ENCODE measurements at regions not wholly inside any gene's neighbourhood (a gene's known extent, or its start where the extent isn't known, plus 50 kb on each side); places are given as distances from the start of the nearest gene placed in this dataset.

DNA sequence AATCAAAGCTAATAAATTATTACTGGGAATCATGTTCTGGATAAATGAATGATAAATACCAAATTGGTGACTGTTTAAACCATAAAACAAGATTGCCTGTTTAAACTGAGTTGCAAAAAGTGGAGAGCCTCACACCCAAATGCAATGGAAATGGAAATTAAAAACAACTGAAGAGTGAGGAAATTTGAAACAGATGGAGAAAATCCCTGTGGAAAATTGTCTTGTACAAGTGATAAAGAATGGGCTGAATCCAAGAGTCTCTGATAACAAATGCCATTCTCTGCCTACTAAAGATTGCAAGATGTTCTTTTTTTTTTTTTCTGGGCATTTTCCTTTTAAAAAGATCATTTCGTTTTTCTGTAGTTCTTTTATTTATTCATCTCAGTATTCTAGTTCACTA is 426.3 kb downstream of the NLGN4X start:
- H4K20me1 ChIP-seq (ENCODE audit: insufficient read depth) = no peaks in the 10 kb centered on the region
- H2AFZ ChIP-seq (ENCODE audit: low read depth, low read length) = no peak overlapping the region
- H3K27ac ChIP-seq (ENCODE audit: low read length) = no peak overlapping the region
- no peak overlapping the region for H3K4me3 ChIP-seq (ENCODE audit: low read length)
- no peak for TF ChIP-seq SMC3 (conservative IDR thresholded peaks at IDR 0.05; ENCODE audit: poor library complexity)
- TF ChIP-seq POLR2AphosphoS5 (IDR thresholded peaks at IDR 0.05) = no peak
- no peak for TF ChIP-seq EP300 (conservative IDR thresholded peaks at IDR 0.05; ENCODE audit: poor library complexity, severe bottlenecking)
- TF ChIP-seq MXI1 (conservative IDR thresholded peaks at IDR 0.05; ENCODE audit: poor library complexity, severe bottlenecking) = no peak
- TF ChIP-seq, protein P1, sequence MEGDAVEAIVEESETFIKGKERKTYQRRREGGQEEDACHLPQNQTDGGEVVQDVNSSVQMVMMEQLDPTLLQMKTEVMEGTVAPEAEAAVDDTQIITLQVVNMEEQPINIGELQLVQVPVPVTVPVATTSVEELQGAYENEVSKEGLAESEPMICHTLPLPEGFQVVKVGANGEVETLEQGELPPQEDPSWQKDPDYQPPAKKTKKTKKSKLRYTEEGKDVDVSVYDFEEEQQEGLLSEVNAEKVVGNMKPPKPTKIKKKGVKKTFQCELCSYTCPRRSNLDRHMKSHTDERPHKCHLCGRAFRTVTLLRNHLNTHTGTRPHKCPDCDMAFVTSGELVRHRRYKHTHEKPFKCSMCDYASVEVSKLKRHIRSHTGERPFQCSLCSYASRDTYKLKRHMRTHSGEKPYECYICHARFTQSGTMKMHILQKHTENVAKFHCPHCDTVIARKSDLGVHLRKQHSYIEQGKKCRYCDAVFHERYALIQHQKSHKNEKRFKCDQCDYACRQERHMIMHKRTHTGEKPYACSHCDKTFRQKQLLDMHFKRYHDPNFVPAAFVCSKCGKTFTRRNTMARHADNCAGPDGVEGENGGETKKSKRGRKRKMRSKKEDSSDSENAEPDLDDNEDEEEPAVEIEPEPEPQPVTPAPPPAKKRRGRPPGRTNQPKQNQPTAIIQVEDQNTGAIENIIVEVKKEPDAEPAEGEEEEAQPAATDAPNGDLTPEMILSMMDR (IDR thresholded peaks at IDR 0.05; ENCODE audit: poor library complexity, severe bottlenecking) = no peak
- TF ChIP-seq EZH2 (IDR thresholded peaks at IDR 0.05; ENCODE audit: borderline replicate concordance, insufficient read depth, low read length, poor library complexity, severe bottlenecking) = no peak
- TF ChIP-seq RAD21 (conservative IDR thresholded peaks at IDR 0.05) = no peak
- TF ChIP-seq TAF1 (IDR thresholded peaks at IDR 0.05; ENCODE audit: low read depth) = no peak
- TF ChIP-seq, protein P2, sequence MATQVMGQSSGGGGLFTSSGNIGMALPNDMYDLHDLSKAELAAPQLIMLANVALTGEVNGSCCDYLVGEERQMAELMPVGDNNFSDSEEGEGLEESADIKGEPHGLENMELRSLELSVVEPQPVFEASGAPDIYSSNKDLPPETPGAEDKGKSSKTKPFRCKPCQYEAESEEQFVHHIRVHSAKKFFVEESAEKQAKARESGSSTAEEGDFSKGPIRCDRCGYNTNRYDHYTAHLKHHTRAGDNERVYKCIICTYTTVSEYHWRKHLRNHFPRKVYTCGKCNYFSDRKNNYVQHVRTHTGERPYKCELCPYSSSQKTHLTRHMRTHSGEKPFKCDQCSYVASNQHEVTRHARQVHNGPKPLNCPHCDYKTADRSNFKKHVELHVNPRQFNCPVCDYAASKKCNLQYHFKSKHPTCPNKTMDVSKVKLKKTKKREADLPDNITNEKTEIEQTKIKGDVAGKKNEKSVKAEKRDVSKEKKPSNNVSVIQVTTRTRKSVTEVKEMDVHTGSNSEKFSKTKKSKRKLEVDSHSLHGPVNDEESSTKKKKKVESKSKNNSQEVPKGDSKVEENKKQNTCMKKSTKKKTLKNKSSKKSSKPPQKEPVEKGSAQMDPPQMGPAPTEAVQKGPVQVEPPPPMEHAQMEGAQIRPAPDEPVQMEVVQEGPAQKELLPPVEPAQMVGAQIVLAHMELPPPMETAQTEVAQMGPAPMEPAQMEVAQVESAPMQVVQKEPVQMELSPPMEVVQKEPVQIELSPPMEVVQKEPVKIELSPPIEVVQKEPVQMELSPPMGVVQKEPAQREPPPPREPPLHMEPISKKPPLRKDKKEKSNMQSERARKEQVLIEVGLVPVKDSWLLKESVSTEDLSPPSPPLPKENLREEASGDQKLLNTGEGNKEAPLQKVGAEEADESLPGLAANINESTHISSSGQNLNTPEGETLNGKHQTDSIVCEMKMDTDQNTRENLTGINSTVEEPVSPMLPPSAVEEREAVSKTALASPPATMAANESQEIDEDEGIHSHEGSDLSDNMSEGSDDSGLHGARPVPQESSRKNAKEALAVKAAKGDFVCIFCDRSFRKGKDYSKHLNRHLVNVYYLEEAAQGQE (IDR thresholded peaks at IDR 0.05; ENCODE audit: borderline replicate concordance) = no peak
- H3K4me2 ChIP-seq (ENCODE audit: low read length) = no peak overlapping the region
- no peaks in the 10 kb centered on the region for H3K79me2 ChIP-seq (replicated peaks; ENCODE audit: insufficient read depth, low read length)
- H3F3A ChIP-seq (ENCODE audit: insufficient read depth, low read length, poor library complexity, severe bottlenecking) = no peaks in the 10 kb centered on the region
- no peaks in the 10 kb centered on the region for H3K9me2 ChIP-seq (ENCODE audit: insufficient read depth, low read length)
- H3K27me3 ChIP-seq (ENCODE audit: insufficient read depth, low read depth, low read length) = no peaks in the 10 kb centered on the region
- H3K36me3 ChIP-seq (ENCODE audit: insufficient read depth, low read length) = no peaks in the 10 kb centered on the region
- H3K9ac ChIP-seq (ENCODE audit: low read length) = no peak overlapping the region
- no peaks in the 10 kb centered on the region for H3K9me3 ChIP-seq (ENCODE audit: low read length)

GRCh38 chrX:5791721-5792120 is 436.9 kb downstream of the NLGN4X start:
- H2AFZ ChIP-seq (ENCODE audit: low read depth, low read length) = no peak overlapping the region
- H3K9me2 ChIP-seq (ENCODE audit: insufficient read depth, low read length) = no peaks in the 10 kb centered on the region
- no peak overlapping the region for H3K9ac ChIP-seq (ENCODE audit: low read length)
- no peaks in the 10 kb centered on the region for H4K20me1 ChIP-seq (ENCODE audit: insufficient read depth)
- H3K27ac ChIP-seq (ENCODE audit: low read length) = no peak overlapping the region
- no peak overlapping the region for H3K4me3 ChIP-seq (ENCODE audit: low read length)
- H3K4me2 ChIP-seq (ENCODE audit: low read length) = no peak overlapping the region
- H3K36me3 ChIP-seq (ENCODE audit: insufficient read depth, low read length) = no peaks in the 10 kb centered on the region
- no peak for TF ChIP-seq RAD21 (conservative IDR thresholded peaks at IDR 0.05)
- no peak for TF ChIP-seq MXI1 (conservative IDR thresholded peaks at IDR 0.05; ENCODE audit: poor library complexity, severe bottlenecking)
- TF ChIP-seq, protein P2 (IDR thresholded peaks at IDR 0.05; ENCODE audit: borderline replicate concordance) = no peak
- TF ChIP-seq, protein P1 (IDR thresholded peaks at IDR 0.05; ENCODE audit: poor library complexity, severe bottlenecking) = no peak
- TF ChIP-seq EZH2 (IDR thresholded peaks at IDR 0.05; ENCODE audit: borderline replicate concordance, insufficient read depth, low read length, poor library complexity, severe bottlenecking) = no peak
- TF ChIP-seq EP300 (conservative IDR thresholded peaks at IDR 0.05; ENCODE audit: poor library complexity, severe bottlenecking) = no peak
- no peaks in the 10 kb centered on the region for H3K27me3 ChIP-seq (ENCODE audit: insufficient read depth, low read depth, low read length)
- no peaks in the 10 kb centered on the region for H3K9me3 ChIP-seq (ENCODE audit: low read length)
- no peaks in the 10 kb centered on the region for H3K79me2 ChIP-seq (replicated peaks; ENCODE audit: insufficient read depth, low read length)
- no peaks in the 10 kb centered on the region for H3F3A ChIP-seq (ENCODE audit: insufficient read depth, low read length, poor library complexity, severe bottlenecking)

Measured in neural cell (in vitro differentiated cells).